ENCODE measurements at regions not wholly inside any gene's neighbourhood (a gene's known extent, or its start where the extent isn't known, plus 50 kb on each side); places are given as distances from the start of the nearest gene placed in this dataset.

DNA sequence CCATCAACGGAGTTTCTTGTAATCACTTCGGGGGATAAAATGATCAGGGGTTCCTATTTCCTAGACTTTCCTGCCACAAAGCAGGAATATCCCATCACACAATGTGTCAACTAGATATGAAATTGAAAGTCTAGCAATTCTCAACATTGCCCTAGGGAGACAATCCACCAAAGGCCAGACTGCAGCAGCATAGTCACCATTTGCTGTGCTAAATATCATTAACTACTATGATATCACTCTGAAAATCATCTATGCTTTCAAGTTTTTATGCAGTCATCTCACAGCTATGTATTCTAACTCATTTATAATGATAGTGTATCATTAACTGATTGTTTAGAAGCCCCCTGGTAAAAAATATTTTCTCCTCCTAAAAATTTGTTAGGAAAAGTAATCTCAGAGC is 342.6 kb upstream of the CDH6 start:
- Histone ChIP-seq H3K27ac (ENCODE audit: poor library complexity, severe bottlenecking) (no peak overlapping the region), H3K4me1 (ENCODE audit: insufficient read depth, poor library complexity, severe bottlenecking) (no peaks in the 10 kb centered on the region), H3K27me3 (ENCODE audit: insufficient read depth, poor library complexity, severe bottlenecking) (peaks cover 26% of the 10 kb centered on the region), H3K4me3 (ENCODE audit: severe bottlenecking) (no peak overlapping the region), H3K36me3 (ENCODE audit: low read depth) (no peaks in the 10 kb centered on the region), H3K9me3 (ENCODE audit: severe bottlenecking) (no peaks in the 10 kb centered on the region)
- DNase-seq (ENCODE audit: low spot score) (no peak), ATAC-seq (ENCODE audit: low read depth) (no peak)
- TF ChIP-seq, protein P1, sequence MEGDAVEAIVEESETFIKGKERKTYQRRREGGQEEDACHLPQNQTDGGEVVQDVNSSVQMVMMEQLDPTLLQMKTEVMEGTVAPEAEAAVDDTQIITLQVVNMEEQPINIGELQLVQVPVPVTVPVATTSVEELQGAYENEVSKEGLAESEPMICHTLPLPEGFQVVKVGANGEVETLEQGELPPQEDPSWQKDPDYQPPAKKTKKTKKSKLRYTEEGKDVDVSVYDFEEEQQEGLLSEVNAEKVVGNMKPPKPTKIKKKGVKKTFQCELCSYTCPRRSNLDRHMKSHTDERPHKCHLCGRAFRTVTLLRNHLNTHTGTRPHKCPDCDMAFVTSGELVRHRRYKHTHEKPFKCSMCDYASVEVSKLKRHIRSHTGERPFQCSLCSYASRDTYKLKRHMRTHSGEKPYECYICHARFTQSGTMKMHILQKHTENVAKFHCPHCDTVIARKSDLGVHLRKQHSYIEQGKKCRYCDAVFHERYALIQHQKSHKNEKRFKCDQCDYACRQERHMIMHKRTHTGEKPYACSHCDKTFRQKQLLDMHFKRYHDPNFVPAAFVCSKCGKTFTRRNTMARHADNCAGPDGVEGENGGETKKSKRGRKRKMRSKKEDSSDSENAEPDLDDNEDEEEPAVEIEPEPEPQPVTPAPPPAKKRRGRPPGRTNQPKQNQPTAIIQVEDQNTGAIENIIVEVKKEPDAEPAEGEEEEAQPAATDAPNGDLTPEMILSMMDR (IDR thresholded peaks at IDR 0.05; ENCODE audit: poor library complexity, severe bottlenecking): no peak

DNA sequence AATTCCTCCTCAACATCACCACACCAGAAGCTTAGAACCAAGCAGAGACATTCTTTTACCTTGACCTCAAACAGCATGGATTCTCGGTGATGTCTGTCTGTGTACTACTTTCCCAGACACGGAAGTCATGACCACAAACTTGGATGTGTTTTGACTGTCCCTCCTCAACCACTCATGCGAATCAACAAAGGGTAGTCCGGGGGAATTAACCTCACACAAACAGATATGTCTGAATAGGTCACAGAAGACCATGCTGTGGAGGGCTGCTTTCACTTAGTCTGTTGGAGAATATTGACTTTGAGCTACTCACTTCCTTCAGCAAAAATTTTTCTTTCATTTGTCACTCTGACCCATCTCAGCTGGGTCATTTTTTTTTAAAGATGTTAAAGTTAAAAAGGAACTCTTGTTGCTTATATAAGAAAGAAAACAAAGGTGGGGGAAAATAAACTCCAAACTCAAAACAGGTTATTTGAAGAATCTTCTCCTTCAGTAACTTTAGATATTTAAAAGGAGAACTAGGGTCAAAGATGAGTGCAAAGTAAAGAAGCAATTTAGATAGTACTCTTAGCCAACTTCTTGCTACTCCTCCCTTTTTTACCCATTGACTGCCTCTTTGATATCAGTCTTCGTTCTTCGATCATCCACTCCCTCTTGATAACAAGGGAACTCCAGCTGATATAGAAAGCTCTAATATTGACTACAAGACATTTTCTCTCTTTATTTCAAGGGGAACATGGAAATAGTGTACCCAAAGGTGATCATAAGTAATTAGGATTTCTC is 343.4 kb upstream of the CDH6 start:
- peaks cover 26% of the 10 kb centered on the region for H3K27me3 ChIP-seq (ENCODE audit: insufficient read depth, poor library complexity, severe bottlenecking)
- H3K27ac ChIP-seq (ENCODE audit: poor library complexity, severe bottlenecking): no peak overlapping the region
- DNase-seq (ENCODE audit: low spot score) (no peak), ATAC-seq (ENCODE audit: low read depth) (no peak; the same call in 2 of the 3 replicates)
- no peak overlapping the region for H3K4me3 ChIP-seq (ENCODE audit: severe bottlenecking)
- TF ChIP-seq, protein P1 (IDR thresholded peaks at IDR 0.05; ENCODE audit: poor library complexity, severe bottlenecking): no peak
- no peaks in the 10 kb centered on the region for H3K9me3 ChIP-seq (ENCODE audit: severe bottlenecking)
- no peaks in the 10 kb centered on the region for H3K4me1 ChIP-seq (ENCODE audit: insufficient read depth, poor library complexity, severe bottlenecking)
- no peaks in the 10 kb centered on the region for H3K36me3 ChIP-seq (ENCODE audit: low read depth)

DNA sequence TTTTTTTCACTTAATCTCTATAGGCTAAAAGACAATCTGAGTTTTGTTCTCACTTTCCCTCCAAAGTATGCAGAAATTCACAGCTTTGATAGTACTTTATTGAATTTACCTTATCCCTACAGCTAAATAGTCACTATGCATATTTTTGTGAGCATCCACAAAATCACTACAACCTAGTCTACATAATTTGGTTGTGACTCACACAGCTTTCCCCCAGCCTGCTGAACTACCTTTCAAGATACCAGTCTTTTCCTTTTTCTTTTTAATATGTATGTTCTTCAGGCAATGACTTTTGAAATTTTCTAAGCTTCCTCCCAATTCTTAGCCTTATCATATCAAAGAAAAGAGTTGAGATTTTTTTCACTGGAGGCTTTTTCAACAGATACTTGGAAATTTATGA is 347.3 kb upstream of the CDH6 start:
- Histone ChIP-seq H3K9me3 (ENCODE audit: severe bottlenecking) (no peaks in the 10 kb centered on the region), H3K27me3 (ENCODE audit: insufficient read depth, poor library complexity, severe bottlenecking) (peaks cover 35% of the 10 kb centered on the region), H3K4me1 (ENCODE audit: insufficient read depth, poor library complexity, severe bottlenecking) (no peaks in the 10 kb centered on the region), H3K27ac (ENCODE audit: poor library complexity, severe bottlenecking) (no peak overlapping the region), H3K36me3 (ENCODE audit: low read depth) (no peaks in the 10 kb centered on the region), H3K4me3 (ENCODE audit: severe bottlenecking) (no peak overlapping the region)
- DNase-seq (ENCODE audit: low spot score) (no peak), ATAC-seq (ENCODE audit: low read depth) (no peak)
- TF ChIP-seq, protein P1 (IDR thresholded peaks at IDR 0.05; ENCODE audit: poor library complexity, severe bottlenecking): no peak

DNA sequence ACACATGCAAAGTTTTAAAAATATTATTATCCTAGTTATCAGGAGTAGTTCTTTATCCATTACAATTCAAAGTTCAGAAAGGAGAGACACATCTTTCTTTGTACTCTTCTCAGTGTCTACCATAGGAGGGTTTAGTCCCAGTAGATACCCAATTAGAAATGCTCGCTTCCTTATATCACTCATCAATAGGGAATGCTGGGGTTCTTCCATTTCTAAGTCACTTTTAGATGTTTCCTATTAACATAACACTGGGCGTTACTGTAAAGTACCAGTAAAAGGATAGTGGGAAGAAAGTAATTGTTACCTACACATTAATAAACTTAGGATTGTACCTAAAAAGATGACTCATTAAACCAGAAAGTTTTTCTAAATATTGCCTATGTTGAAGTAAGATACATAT is 348.3 kb upstream of the CDH6 start:
- ATAC-seq (ENCODE audit: low read depth): no peak

More for the DNA sequence above, 348.3 kb upstream of the CDH6 start:
- H3K36me3 ChIP-seq (ENCODE audit: low read depth): no peaks in the 10 kb centered on the region
- peaks cover 28% of the 10 kb centered on the region for H3K27me3 ChIP-seq (ENCODE audit: insufficient read depth, poor library complexity, severe bottlenecking)
- H3K4me1 ChIP-seq (ENCODE audit: insufficient read depth, poor library complexity, severe bottlenecking): no peaks in the 10 kb centered on the region
- no peak overlapping the region for H3K4me3 ChIP-seq (ENCODE audit: severe bottlenecking)
- H3K9me3 ChIP-seq (ENCODE audit: severe bottlenecking): no peaks in the 10 kb centered on the region
- H3K27ac ChIP-seq (ENCODE audit: poor library complexity, severe bottlenecking): no peak overlapping the region
- TF ChIP-seq, protein P1 (IDR thresholded peaks at IDR 0.05; ENCODE audit: poor library complexity, severe bottlenecking): no peak
- DNase-seq (ENCODE audit: low spot score): no peak
